RWPE2 (cell line): ENCODE measurements at regions not wholly inside any gene's neighbourhood (a gene's known extent, or its start where the extent isn't known, plus 50 kb on each side); places are given as distances from the start of the nearest gene placed in this dataset.

Experiments used
- ATAC-seq: fragments of 200-7000 bp; cut with Tn5 transposase; 3 replicates; pipeline ENCODE4 v1.9.1; 2021; ENCODE audit warnings: low read depth
- DNase-seq: peaks from one replicate; pipeline ENCODE4 v3.0.0-alpha.2; 2020; ENCODE audit warnings: low spot score
- H3K27ac ChIP-seq: fragments of 450-650 bp; 2 replicates; pipeline ENCODE4 v1.5.1; 2017; ENCODE audit warnings: mild to moderate bottlenecking; ENCODE audit not compliant: poor library complexity, severe bottlenecking
- H3K27me3 ChIP-seq: fragments of 250-450 bp; sonication (Bioruptor Pico); 2 replicates; pipeline ENCODE4 v1.5.1; 2021; ENCODE audit warnings: mild to moderate bottlenecking, moderate library complexity; ENCODE audit not compliant: insufficient read depth, poor library complexity, severe bottlenecking
- H3K36me3 ChIP-seq: fragments of 250-450 bp; sonication (Bioruptor Pico); 2 replicates; pipeline ENCODE4 v1.5.1; 2020; ENCODE audit warnings: low read depth, mild to moderate bottlenecking, moderate library complexity
- H3K4me1 ChIP-seq: fragments of 250-450 bp; sonication (Bioruptor Pico); 2 replicates; pipeline ENCODE4 v1.5.1; 2021; ENCODE audit warnings: mild to moderate bottlenecking, moderate library complexity; ENCODE audit not compliant: insufficient read depth, poor library complexity, severe bottlenecking
- H3K4me3 ChIP-seq: fragments of 250-450 bp; sonication (Bioruptor Pico); 2 replicates; pipeline ENCODE4 v1.5.1; 2021; ENCODE audit warnings: mild to moderate bottlenecking, moderate library complexity; ENCODE audit not compliant: severe bottlenecking
- H3K9me3 ChIP-seq: fragments of 250-450 bp; sonication (Bioruptor Pico); 2 replicates; pipeline ENCODE4 v1.5.1; 2021; ENCODE audit warnings: mild to moderate bottlenecking, moderate library complexity; ENCODE audit not compliant: severe bottlenecking
- TF ChIP-seq, protein P1 (sequence below): fragments of 450-650 bp; IDR thresholded peaks from one replicate; pipeline ENCODE4 v1.5.1; 2017; ENCODE audit warnings: mild to moderate bottlenecking, moderate library complexity; ENCODE audit not compliant: poor library complexity, severe bottlenecking

DNA sequence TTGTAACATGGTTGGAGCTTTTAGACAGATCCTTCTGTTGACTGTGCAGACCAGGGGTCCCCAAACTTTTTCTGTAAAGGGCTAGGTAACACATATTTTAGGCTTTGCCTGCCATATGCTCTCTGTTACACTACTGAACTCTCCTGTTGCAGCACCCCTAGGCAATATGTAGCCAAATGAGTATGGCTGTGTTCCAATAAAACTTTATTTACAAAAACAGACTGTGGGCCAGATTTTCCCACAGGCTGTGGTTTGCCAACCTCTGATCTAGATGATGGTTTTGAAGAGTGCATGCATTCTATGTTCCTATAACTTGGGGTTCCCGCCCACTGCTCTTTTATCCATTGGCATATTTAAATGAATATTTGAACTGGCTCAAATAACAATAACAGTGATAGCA lies 180.3 kb upstream of the VASH1 start:
- TF ChIP-seq, protein P1, sequence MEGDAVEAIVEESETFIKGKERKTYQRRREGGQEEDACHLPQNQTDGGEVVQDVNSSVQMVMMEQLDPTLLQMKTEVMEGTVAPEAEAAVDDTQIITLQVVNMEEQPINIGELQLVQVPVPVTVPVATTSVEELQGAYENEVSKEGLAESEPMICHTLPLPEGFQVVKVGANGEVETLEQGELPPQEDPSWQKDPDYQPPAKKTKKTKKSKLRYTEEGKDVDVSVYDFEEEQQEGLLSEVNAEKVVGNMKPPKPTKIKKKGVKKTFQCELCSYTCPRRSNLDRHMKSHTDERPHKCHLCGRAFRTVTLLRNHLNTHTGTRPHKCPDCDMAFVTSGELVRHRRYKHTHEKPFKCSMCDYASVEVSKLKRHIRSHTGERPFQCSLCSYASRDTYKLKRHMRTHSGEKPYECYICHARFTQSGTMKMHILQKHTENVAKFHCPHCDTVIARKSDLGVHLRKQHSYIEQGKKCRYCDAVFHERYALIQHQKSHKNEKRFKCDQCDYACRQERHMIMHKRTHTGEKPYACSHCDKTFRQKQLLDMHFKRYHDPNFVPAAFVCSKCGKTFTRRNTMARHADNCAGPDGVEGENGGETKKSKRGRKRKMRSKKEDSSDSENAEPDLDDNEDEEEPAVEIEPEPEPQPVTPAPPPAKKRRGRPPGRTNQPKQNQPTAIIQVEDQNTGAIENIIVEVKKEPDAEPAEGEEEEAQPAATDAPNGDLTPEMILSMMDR: no peak

DNA sequence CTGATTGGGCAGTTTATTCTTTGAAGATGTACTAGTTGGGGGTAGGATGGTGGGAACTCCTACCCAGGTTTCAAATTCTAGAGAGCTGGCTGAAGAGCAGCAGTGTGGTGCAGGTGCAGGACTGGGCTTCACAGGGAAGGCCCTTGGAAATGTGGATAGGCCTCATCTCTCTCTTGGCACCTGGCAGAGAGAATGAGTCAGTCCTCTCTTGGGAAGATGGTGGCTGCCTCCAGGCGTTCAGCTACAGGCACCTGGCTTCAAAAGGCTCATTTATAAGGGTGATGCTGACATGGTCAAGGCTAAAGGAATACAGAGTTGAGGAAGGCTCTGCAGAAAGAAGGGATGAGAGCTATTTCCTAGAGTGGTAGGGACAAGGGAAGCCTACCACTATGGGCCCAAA lies 179.7 kb upstream of the VASH1 start:
- no peak; the same call in 2 of the 3 replicates for ATAC-seq

More for the DNA sequence above, 180.3 kb upstream of the VASH1 start:
- Histone ChIP-seq H3K4me1 (no peaks in the 10 kb centered on the region), H3K27me3 (no peaks in the 10 kb centered on the region), H3K4me3 (no peak overlapping the region), H3K36me3 (no peaks in the 10 kb centered on the region), H3K9me3 (no peaks in the 10 kb centered on the region), H3K27ac (no peak overlapping the region)
- ATAC-seq (no peak), DNase-seq (no peak)

DNA sequence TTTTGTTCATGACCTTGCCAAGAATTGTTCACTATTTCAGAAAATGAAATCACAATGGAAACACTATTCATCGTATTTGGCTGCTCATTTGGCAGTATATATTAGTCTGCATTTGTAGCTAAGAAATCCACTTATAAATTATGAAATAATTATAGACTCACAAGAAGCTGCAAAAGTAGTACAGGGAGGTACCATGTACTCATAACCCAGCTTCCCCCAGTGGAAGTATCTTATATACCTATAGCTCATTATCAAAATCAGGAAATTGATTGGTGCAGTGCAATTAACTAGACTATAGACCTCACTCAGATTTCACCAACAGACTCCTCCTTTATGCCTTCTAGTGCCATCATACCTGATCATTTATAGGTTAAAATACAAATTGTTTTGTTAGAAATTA lies 178.8 kb upstream of the VASH1 start:
- Histone ChIP-seq H3K27me3 (no peaks in the 10 kb centered on the region), H3K27ac (no peak overlapping the region), H3K4me1 (no peaks in the 10 kb centered on the region), H3K36me3 (no peaks in the 10 kb centered on the region), H3K9me3 (no peaks in the 10 kb centered on the region), H3K4me3 (no peak overlapping the region)
- TF ChIP-seq, protein P1: no peak
- no peak for DNase-seq
- ATAC-seq: no peak

More for the DNA sequence above, 179.7 kb upstream of the VASH1 start:
- no peaks in the 10 kb centered on the region for H3K9me3 ChIP-seq
- TF ChIP-seq, protein P1: no peak
- H3K4me1 ChIP-seq: no peaks in the 10 kb centered on the region
- H3K4me3 ChIP-seq: no peak overlapping the region
- no peak overlapping the region for H3K27ac ChIP-seq
- DNase-seq: no peak
- H3K36me3 ChIP-seq: no peaks in the 10 kb centered on the region
- H3K27me3 ChIP-seq: no peaks in the 10 kb centered on the region

DNA sequence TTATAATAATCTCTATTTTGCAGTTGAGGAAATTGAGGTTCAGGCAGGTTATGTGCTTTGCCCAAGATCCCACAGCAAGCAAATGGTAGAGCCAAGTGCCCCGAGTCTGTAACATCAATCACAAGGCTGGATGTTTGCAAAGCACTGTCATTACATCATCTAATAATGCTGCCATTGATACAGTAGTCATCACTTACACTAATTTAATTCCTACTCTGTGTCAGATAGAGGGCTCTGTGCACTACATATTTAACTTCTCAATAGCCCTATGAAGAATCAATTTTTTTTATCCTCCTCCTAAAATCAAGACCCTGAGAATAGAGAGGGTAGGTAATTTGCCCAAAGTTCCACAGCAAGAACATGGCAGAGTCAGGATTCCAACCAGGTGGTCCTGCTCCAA lies 178.1 kb upstream of the VASH1 start:
- no peaks in the 10 kb centered on the region for H3K36me3 ChIP-seq
- no peak overlapping the region for H3K27ac ChIP-seq
- TF ChIP-seq, protein P1: no peak
- ATAC-seq (no peak), DNase-seq (no peak)
- H3K27me3 ChIP-seq: no peaks in the 10 kb centered on the region
- no peaks in the 10 kb centered on the region for H3K4me1 ChIP-seq
- H3K4me3 ChIP-seq: no peak overlapping the region
- no peaks in the 10 kb centered on the region for H3K9me3 ChIP-seq

DNA sequence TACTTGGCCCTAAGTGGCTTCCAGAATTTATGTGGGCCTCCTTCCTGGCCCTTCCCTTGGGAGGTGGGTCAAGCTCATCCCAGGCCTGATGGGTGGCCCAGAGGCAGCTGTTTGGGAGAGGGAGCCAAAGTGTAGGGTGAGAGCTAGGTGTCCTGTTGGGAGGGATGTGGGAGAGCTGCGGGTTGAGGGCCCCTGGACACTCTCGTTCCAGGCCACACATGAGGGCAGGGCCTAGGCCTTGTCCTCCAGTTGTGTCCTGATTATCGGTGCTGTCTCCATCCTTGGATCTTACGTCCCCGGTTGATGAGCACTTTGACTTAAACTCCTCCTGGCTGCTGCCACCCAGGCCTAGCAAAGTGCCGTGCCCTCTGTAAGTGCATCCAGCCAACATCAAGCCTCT lies 177.5 kb upstream of the VASH1 start:
- Histone ChIP-seq H3K4me1 (no peaks in the 10 kb centered on the region), H3K27me3 (no peaks in the 10 kb centered on the region), H3K36me3 (no peaks in the 10 kb centered on the region), H3K9me3 (no peaks in the 10 kb centered on the region), H3K4me3 (no peak overlapping the region), H3K27ac (no peak overlapping the region)
- DNase-seq (no peak), ATAC-seq (no peak)
- TF ChIP-seq, protein P1: no peak
